Prostate gland (tissue), 2 donors: ENCODE measurements at regions not wholly inside any gene's neighbourhood (a gene's known extent, or its start where the extent isn't known, plus 50 kb on each side); places are given as distances from the start of the nearest gene placed in this dataset.

Source experiments
- DNase-seq: peaks from one replicate; pipeline ENCODE4 v3.0.0-alpha.2; 2019; ENCODE audit warnings: low spot score
- H3K27ac ChIP-seq, 2 donors: fragments of 200-600 bp; sonication (generic); 2 replicates each; pipeline ENCODE4 v1.5.1; 2017 to 2019
- H3K27me3 ChIP-seq: fragments of 200-600 bp; sonication (generic); replicated peaks from 2 replicates; pipeline ENCODE4 v1.5.1; 2019; ENCODE audit not compliant: insufficient read depth
- H3K36me3 ChIP-seq, 2 donors: fragments of 200-600 bp; sonication (generic); 1 replicate in 1 of 2; 2 replicates in 1 of 2; pipeline versions ENCODE4 v1.5.1 to v1.8.1; 2017 to 2019
- H3K4me1 ChIP-seq: fragments of 200-600 bp; sonication (generic); replicated peaks from 2 replicates; pipeline ENCODE4 v1.5.1; 2019
- H3K4me3 ChIP-seq, 2 donors: fragments of 200-600 bp; sonication (generic); 2 replicates each; pipeline ENCODE4 v1.5.1; 2017 to 2019
- H3K9me3 ChIP-seq: fragments of 200-600 bp; sonication (generic); 2 replicates; pipeline ENCODE4 v1.5.1; 2017
- POLR2A ChIP-seq: fragments of 450-650 bp; IDR thresholded peaks from one replicate; pipeline ENCODE4 v1.6.1; 2016; ENCODE audit warnings: antibody characterized with exemption, mild to moderate bottlenecking
- POLR2AphosphoS5 ChIP-seq: sonication (generic); formaldehyde crosslinking; IDR thresholded peaks from one replicate; pipeline ENCODE4 v1.6.1; 2017; ENCODE audit warnings: antibody characterized with exemption
- WGBS: methylation state at CpG from one replicate; pipeline ENCODE4 v1.1.5; 2018; 5-methylcytosine and 5-hydroxymethylcytosine counted together
- intact Hi-C: fragments of 100-400 bp; cut with DNase I; formaldehyde crosslinking; loops from one replicate; pipeline ENCODE4 v1.14.2; 2022
- TF ChIP-seq, protein P1 (sequence below), 4 experiments: fragments of 200-600 bp in 2 of 4; fragments of 450-650 bp in 2 of 4; sonication (generic) in 2 of 4; IDR thresholded peaks; 1 replicate in 3 of 4; 2 replicates in 1 of 4; pipeline ENCODE4 v1.5.1; 2016 to 2019; ENCODE audit warnings: antibody characterized with exemption in 4 of 4, mild to moderate bottlenecking in 2 of 4, moderate library complexity in 2 of 4

DNA sequence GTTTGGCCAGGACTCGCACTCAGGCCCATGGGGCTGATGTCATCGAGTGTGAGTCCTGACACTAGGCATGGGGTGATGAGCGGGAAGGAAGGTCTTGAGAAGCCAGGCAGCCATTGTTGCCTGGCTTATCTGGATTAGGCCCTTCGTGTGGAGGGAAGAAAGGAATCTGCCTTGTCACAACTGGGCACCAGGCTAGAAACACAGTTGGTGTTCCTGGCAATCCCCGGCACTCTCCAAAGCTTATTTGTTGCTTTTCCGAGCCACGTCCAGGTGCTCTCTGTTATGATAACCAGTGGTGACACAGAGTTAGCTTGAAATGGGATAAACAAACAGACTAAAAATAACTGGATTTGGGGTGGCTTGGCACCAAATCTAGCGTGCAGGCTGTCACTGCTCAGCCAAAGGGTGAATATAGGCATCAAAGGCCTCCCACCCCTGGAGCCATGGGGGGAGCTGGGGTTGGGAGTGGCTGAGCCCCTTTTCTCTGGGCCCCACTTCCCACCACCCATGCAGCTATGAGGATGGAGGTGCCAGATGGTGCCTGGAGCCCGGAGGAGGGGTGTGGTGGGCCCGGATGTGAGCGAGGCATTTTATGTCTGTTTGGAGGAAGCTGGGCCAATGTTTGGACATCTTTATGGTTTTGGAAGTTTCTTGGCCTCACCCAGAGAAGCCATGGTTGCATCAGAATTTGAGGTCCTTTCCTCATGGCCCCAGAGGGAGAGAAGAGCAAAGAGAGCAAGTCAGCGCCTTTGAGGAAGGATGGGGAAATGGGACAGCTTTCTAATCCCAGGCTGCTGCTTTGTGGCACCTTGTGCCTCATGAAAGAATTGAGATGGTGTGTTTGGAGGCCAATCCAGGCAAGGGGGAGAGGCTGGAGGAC lies 98.0 kb upstream of the PITX1 start:
- TF ChIP-seq, protein P1, sequence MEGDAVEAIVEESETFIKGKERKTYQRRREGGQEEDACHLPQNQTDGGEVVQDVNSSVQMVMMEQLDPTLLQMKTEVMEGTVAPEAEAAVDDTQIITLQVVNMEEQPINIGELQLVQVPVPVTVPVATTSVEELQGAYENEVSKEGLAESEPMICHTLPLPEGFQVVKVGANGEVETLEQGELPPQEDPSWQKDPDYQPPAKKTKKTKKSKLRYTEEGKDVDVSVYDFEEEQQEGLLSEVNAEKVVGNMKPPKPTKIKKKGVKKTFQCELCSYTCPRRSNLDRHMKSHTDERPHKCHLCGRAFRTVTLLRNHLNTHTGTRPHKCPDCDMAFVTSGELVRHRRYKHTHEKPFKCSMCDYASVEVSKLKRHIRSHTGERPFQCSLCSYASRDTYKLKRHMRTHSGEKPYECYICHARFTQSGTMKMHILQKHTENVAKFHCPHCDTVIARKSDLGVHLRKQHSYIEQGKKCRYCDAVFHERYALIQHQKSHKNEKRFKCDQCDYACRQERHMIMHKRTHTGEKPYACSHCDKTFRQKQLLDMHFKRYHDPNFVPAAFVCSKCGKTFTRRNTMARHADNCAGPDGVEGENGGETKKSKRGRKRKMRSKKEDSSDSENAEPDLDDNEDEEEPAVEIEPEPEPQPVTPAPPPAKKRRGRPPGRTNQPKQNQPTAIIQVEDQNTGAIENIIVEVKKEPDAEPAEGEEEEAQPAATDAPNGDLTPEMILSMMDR (IDR thresholded peaks at IDR 0.05) = no peak
- TF ChIP-seq POLR2A = no peak
- TF ChIP-seq POLR2AphosphoS5 = no peak
- H3K4me1 ChIP-seq = no peaks in the 10 kb centered on the region
- H3K27ac ChIP-seq = no peak overlapping the region
- 68% methylated on average over 12 of the region's 12 CpGs for WGBS
- no peaks in the 10 kb centered on the region for H3K27me3 ChIP-seq
- H3K9me3 ChIP-seq = no peaks in the 10 kb centered on the region
- intact Hi-C loops = loop anchor here (5.0 kb wide), 1 partner anchor 95 kb away; no protein-coding TSS in a partner anchor
- no peaks in the 10 kb centered on the region for H3K36me3 ChIP-seq
- DNase-seq = no peak
- H3K4me3 ChIP-seq = no peak overlapping the region

DNA sequence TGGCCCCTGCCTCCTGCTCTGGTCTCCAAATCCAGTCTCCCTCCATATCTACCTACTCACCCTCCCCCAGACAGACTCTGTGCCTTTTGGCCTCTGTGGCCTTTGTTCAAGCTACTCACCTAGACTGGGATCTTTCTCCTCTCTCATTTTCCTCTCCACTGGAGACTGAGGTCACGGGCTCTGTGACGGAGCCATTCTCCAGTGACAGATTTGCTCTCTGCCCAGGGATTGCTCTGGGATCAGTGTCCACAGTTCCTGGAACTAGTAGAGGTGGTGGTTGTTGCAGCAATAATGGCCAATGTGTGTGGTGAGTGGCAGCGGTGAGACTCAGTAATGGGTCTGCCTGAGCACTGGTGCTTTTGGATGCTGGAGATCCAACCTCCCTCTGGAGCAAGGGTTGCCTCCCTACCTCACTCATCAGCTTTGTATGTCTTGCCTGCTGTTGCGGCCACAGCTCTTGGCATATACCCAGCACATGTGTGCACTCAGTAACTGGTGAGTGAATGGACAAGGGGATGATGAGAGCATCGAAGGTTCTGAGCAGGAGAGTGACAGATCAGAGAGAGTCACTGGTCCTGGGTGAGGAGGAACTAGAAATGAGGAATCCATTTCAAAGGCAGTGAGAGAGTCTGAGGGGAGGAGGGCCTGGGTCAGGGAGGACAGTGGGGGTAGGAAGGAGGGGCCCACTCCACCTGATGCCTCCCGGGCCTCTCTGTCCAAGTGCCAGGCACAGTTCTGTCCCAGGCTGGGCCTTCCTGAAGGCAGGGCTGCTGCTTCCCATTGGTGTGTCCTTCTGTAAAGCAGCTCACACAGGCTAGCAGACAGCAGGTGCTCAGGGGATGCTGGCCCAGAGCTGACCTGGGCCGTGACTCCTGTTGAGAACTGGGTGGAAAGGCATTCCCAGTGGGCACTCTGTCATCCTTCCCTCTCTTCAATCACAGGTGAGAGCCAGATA lies 96.5 kb upstream of the PITX1 start:
- TF ChIP-seq POLR2AphosphoS5 (no peak), POLR2A (no peak)
- TF ChIP-seq, protein P1 (IDR thresholded peaks at IDR 0.05) = no peak
- intact Hi-C loops = loop anchor here (5.0 kb wide), 1 partner anchor 93 kb away; no protein-coding TSS in a partner anchor
- Histone ChIP-seq H3K9me3 (no peaks in the 10 kb centered on the region), H3K4me3 (no peak overlapping the region), H3K4me1 (no peaks in the 10 kb centered on the region), H3K27ac (no peak overlapping the region), H3K27me3 (no peaks in the 10 kb centered on the region), H3K36me3 (no peaks in the 10 kb centered on the region)
- no peak for DNase-seq
- WGBS = 91% methylated on average over 7 of the region's 7 CpGs

DNA sequence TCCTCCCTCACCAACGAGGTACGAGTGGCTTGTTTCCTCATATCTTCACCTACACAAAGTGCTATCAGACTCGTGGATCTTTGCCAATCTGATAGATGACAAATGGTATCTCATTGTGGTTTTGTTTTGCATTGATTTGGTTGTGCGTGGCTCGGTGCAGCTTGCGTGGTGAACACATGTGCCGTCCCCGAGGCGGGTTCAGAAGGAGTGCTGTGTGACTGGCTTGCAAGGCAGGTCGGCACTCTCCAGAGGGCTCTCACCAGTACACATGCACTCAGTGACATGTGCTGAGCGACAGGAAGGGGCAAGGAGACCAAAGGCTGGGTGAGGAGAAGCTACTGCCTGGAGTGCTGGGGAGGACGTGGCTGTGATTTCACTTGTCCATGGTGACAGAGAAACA lies 95.3 kb upstream of the PITX1 start:
- intact Hi-C loops = no loop called here
- Histone ChIP-seq H3K4me3 (no peak overlapping the region), H3K27me3 (no peaks in the 10 kb centered on the region), H3K9me3 (no peaks in the 10 kb centered on the region), H3K4me1 (no peaks in the 10 kb centered on the region), H3K36me3 (no peaks in the 10 kb centered on the region), H3K27ac (no peak overlapping the region)
- TF ChIP-seq POLR2A = no peak
- TF ChIP-seq, protein P1 (IDR thresholded peaks at IDR 0.05) = no peak
- no peak for TF ChIP-seq POLR2AphosphoS5
- WGBS = 70% methylated on average over 12 of the region's 12 CpGs
- DNase-seq = no peak

DNA sequence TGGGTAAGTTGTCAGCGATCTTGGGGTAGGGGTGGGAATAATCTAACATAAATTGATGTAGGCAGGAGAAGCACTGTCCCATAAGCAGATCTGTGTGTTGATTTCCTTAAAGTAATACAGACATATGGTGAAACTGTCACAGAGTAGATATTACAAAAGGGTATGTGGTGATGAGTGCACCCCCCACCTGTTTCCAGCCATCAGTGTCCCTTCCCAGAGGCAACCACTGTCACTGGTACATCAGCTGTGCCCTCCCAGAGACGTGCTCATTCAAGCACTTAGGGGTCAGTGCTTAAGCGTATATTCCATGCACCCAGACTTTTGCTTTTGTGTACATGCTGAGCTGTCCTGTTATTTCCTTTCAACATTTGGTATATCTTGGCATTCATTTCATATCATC lies 94.3 kb upstream of the PITX1 start:
- DNase-seq = no peak
- Histone ChIP-seq H3K4me1 (no peaks in the 10 kb centered on the region), H3K9me3 (no peaks in the 10 kb centered on the region), H3K4me3 (no peak overlapping the region), H3K27ac (no peak overlapping the region), H3K27me3 (no peaks in the 10 kb centered on the region), H3K36me3 (no peaks in the 10 kb centered on the region)
- TF ChIP-seq, protein P1 (IDR thresholded peaks at IDR 0.05) = no peak
- TF ChIP-seq POLR2AphosphoS5 (no peak), POLR2A (no peak)
- intact Hi-C loops = no loop called here
- WGBS = 97% methylated on average over 3 of the region's 3 CpGs
